HG03565 (cell line): ENCODE measurements at regions not wholly inside any gene's neighbourhood (a gene's known extent, or its start where the extent isn't known, plus 50 kb on each side); places are given as distances from the start of the nearest gene placed in this dataset.

Experiments used
- ATAC-seq: cut with Tn5 transposase; IDR thresholded peaks from one replicate; pipeline ENCODE4 v1.9.1; 2021; ENCODE audit warnings: mild to moderate bottlenecking, moderate library complexity; ENCODE audit not compliant: unreplicated experiment

- ATAC-seq = no peak
Observed at GRCh38 chr6:145475794-145476396, 259.4 kb downstream of the EPM2A start.

GRCh38 chr6:145480024-145480423, 255.3 kb downstream of the EPM2A start:
- ATAC-seq = no peak

GRCh38 chr6:145483191-145483996, 251.9 kb downstream of the EPM2A start:
- ATAC-seq = no peak

GRCh38 chr6:145485288-145485687, 250.0 kb downstream of the EPM2A start:
- no peak for ATAC-seq

- ATAC-seq = no peak
Observed at GRCh38 chr6:145486306-145486705, 249.0 kb downstream of the EPM2A start.

GRCh38 chr6:145489583-145489982, 245.7 kb downstream of the EPM2A start:
- no peak for ATAC-seq

GRCh38 chr6:145490068-145490467, 245.3 kb downstream of the EPM2A start:
- ATAC-seq = no peak

GRCh38 chr6:145491126-145491525, 244.2 kb downstream of the EPM2A start:
- no peak for ATAC-seq

GRCh38 chr6:145497006-145497405, 238.3 kb downstream of the EPM2A start:
- no peak for ATAC-seq

GRCh38 chr6:145498425-145498824, 236.9 kb downstream of the EPM2A start:
- no peak for ATAC-seq

- ATAC-seq = no peak
Observed at GRCh38 chr6:145502416-145502815, 232.9 kb downstream of the EPM2A start.

GRCh38 chr6:145506136-145506535, 229.2 kb downstream of the EPM2A start:
- no peak for ATAC-seq

GRCh38 chr6:145506565-145506964, 228.8 kb downstream of the EPM2A start:
- ATAC-seq = no peak

GRCh38 chr6:145507239-145507638, 228.1 kb downstream of the EPM2A start:
- no peak for ATAC-seq

GRCh38 chr6:145508107-145508506, 227.2 kb downstream of the EPM2A start:
- ATAC-seq = no peak

GRCh38 chr6:145517492-145517891, 217.8 kb downstream of the EPM2A start:
- no peak for ATAC-seq

- no peak for ATAC-seq
Observed at GRCh38 chr6:145525038-145525437, 210.3 kb downstream of the EPM2A start.

GRCh38 chr6:145529582-145529981, 205.7 kb downstream of the EPM2A start:
- no peak for ATAC-seq

GRCh38 chr6:145530454-145530853, 204.9 kb downstream of the EPM2A start:
- ATAC-seq = no peak

GRCh38 chr6:145531032-145531431, 204.3 kb downstream of the EPM2A start:
- ATAC-seq = no peak

GRCh38 chr6:145531822-145532221, 203.5 kb downstream of the EPM2A start:
- no peak for ATAC-seq

- ATAC-seq = no peak
Observed at GRCh38 chr6:145532361-145532760, 203.0 kb downstream of the EPM2A start.

- ATAC-seq = no peak
Observed at GRCh38 chr6:145534989-145535388, 200.3 kb downstream of the EPM2A start.
